ENCODE measurements at regions not wholly inside any gene's neighbourhood (a gene's known extent, or its start where the extent isn't known, plus 50 kb on each side); places are given as distances from the start of the nearest gene placed in this dataset.
A peak's percentile ranks its signal among the peaks of the same experiment; 100 is the strongest.

GRCh38 chr5:176711883-176712282, 64.6 kb downstream of the TSPAN17 start:
- DNase-seq, result no peak

- DNase-seq, result no peak
Measured at GRCh38 chr5:176712546-176713304, 65.4 kb downstream of the TSPAN17 start.

GRCh38 chr5:176713409-176713808, 66.1 kb downstream of the TSPAN17 start:
- no peak for DNase-seq

- no peak for DNase-seq
Measured at GRCh38 chr5:176714067-176714466, 66.8 kb downstream of the TSPAN17 start.

GRCh38 chr5:176716320-176716719, 69.0 kb downstream of the TSPAN17 start:
- no peak for DNase-seq

GRCh38 chr5:176719113-176719739, 71.9 kb downstream of the TSPAN17 start:
- no peak for DNase-seq

GRCh38 chr5:176721509-176721908, 74.2 kb downstream of the TSPAN17 start:
- no peak for DNase-seq

GRCh38 chr5:176722757-176723156, 75.5 kb downstream of the TSPAN17 start:
- DNase-seq, result no peak

- DNase-seq, result no peak
Measured at GRCh38 chr5:176723440-176723839, 76.2 kb downstream of the TSPAN17 start.

- DNase-seq, result no peak
Measured at GRCh38 chr5:176724472-176724871, 77.2 kb downstream of the TSPAN17 start.

- DNase-seq, result no peak
Measured at GRCh38 chr5:176725521-176726280, 78.4 kb downstream of the TSPAN17 start.

- DNase-seq, result peak; percentile 3
Measured at GRCh38 chr5:176726746-176727527, 79.7 kb downstream of the TSPAN17 start.

- no peak for DNase-seq
Measured at GRCh38 chr5:176727528-176727900, 80.2 kb downstream of the TSPAN17 start.

GRCh38 chr5:176727983-176728675, 80.8 kb downstream of the TSPAN17 start:
- DNase-seq, result no peak

GRCh38 chr5:176728831-176729251, 81.5 kb upstream of the UNC5A start:
- no peak for DNase-seq

- no peak for DNase-seq
Measured at GRCh38 chr5:176730815-176731475, 79.4 kb upstream of the UNC5A start.

- DNase-seq, result no peak
Measured at GRCh38 chr5:176731506-176732160, 78.7 kb upstream of the UNC5A start.

GRCh38 chr5:176732306-176732705, 78.1 kb upstream of the UNC5A start:
- no peak for DNase-seq

GRCh38 chr5:176732736-176733405, 77.5 kb upstream of the UNC5A start:
- no peak for DNase-seq

- DNase-seq, result no peak
Measured at GRCh38 chr5:176733406-176734262, 76.7 kb upstream of the UNC5A start.

All from CD4-positive, alpha-beta T cell treated with Interleukin-6 for 4 hours (primary cell).